IPS-NIHi11 (cell line): ENCODE measurements at regions not wholly inside any gene's neighbourhood (a gene's known extent, or its start where the extent isn't known, plus 50 kb on each side); places are given as distances from the start of the nearest gene placed in this dataset.

Experiments used
- DNase-seq: peaks from one replicate; pipeline ENCODE4 v3.0.0; 2012; ENCODE audit warnings: mixed read lengths, low spot score

DNA sequence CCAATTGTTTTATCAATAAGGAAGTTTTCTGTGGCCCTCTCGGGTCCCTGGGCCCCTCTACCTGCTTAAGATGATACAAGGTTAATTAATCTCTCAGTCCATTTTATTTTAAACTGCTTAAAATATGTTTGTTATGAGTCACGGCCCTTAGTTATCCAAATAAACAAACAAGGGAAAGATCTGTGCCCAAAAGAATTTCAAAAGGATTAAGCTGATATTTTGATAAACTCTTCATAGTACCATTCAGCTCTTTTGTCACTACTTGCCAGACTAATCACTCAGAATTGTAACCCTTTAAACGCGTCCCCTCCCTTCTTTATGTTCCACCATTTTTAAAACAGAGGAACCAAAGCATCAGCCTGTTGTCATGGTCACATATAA, 144.7 kb upstream of the STK17B start:
- DNase-seq = no peak

DNA sequence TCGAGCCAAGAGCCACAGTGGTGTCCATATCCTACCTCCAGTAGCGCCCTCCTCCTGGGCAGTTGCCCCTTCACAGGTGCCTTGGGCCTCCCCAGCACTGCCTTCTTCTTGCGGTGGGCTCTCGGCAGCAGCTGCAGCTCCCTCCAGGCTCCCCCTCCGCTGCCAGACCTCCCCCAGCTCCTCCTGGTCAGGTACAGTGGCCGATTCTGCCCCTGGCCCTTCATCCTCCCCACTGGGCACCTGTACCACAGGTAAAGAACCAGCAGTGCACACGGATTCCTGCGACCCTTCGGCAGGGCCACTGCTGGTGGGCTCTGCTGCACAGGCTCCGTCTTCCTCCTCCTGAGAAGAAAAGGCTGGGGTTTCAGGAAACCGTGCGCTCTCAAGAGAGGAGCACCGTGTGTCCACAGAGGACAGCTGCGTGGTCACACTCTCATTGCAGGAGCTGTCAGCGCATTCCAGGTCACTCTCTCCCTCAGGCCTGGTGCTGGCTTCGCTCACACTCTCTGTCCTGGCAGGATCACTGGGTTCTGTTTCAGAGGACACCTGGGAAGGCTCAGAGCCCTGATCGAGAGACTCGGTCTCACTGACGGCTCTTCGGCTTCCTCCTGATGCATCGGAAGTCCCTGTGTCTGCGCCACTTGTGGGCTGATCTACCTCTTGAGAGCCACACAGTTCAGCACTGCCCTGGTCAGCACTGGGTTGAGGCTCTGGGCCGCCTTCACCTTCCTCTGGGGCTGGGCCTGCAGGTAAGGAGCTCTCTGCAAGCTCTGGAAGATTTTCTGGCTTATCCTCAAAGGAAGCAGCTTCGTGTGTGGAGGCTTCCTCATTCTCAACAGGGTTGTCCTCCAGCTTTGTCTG, 147.4 kb upstream of the STK17B start:
- DNase-seq = no peak

DNA sequence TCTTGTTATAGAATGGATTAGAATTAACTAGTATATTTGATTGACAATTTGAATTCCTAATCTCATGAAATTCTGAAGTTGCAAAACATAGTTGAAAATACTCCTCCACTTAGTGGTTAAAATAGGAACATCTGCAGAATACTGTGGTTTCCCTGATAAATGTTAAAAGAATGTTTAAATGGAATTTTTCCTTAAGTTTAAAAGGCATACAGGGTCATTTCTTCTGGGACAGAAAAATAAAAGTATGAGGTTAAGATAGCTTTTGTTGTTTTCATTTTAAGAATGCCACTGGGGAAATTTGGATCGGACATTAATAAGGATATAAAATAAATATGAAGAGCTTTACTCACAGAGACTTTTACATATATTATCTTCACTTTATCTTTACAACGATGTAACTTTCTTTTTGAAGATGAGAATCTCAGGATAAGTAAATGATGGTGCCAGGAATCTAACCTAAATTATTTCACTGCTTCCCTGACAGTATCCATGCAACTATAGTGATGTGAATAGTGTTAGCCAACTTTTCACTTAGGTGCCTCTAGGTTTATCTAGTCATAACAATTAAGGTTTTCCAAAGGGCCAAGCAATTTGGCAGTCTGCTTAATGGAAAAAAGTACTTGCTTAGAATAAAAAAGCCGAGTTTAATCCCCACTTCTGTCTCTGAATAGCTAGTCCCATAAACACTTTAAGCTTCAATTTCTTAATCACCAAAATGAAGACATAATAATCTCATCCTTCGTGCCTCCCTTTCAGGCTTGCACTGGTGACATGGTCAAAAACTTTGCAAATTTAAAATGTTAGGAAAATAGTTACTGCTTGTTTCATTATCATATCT, 151.8 kb upstream of the STK17B start:
- no peak for DNase-seq

DNA sequence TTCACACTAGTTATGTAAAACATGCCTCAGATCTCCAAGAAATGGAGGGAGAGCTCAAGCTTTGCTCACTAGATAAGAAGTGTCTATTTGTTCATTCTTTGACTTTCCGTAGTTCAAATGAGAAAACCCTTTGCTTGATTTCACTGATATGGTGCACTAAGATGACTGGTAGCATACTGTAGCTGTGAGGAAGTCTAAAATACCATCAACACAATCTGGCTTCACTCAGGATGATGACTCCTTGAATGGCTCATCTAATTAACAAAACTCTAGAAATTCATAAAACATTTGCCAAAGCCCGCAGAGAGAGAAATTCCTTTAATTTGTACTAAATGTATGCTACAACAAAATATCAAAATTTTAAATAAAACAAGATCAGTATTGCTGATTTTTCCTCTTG, 152.8 kb upstream of the STK17B start:
- no peak for DNase-seq

DNA sequence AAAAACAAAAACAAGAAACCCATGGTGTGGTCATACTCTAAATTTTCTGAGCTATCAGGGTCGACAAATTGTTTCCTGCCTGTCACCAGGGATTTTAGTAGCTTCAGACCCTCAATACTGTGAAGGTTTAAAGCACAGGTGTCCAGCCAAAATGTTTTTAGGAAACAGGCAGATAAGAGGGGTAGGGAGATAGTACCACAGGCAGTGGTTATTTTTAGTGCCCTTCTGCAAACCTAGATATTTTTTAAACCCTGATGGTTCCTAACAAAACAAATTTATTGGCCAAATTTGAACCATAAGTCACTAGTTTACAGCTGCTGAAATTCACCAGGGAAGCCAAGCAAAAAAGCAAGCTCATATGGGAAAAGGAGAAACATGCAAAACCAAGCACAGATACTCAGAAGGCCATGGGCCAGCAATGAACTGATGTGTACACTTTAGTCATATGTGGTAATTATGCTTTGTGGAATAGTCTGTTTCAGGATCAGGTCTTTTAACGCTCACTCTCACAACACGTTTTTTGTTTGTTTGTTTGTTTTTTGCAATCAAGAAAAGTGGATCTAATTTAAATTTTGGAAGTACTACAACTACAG, 156.8 kb upstream of the STK17B start:
- no peak for DNase-seq

DNA sequence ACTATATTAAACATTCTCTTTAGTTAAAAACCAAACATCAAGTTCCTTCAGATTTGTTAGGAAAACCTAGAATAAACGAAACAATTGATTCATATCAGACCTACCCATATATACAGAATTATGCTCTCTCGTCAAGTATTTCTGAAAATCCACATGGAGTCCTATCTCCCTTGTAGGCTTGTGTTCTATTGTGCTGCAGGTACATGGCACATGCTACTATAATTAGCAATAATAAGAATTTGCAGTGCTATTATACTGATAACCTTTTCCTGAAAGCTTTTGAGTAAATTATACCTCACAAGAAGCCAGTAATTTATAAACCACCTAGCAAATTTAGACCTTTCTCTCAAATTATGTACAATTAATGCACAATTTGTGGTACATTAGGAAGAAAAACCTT, 158.6 kb upstream of the STK17B start:
- no peak for DNase-seq

DNA sequence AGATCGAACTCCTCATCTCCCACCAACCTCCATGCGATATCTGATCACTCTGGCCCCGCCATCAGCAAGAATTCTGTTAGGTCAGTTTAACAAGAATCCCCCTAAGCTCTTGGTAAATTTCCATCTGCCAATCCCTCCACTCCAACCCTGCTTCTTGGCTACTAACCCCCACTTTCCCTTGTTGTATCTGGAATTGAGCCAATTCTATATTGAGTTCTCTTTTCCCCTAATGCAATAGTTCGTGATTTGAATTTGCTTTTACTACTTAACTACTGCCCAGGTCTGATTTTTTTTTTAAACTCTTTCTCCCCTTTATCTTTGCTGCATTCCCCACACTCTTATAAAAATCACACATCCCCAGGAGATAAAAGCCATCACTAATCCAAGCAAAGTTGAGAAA, 159.3 kb upstream of the STK17B start:
- no peak for DNase-seq

DNA sequence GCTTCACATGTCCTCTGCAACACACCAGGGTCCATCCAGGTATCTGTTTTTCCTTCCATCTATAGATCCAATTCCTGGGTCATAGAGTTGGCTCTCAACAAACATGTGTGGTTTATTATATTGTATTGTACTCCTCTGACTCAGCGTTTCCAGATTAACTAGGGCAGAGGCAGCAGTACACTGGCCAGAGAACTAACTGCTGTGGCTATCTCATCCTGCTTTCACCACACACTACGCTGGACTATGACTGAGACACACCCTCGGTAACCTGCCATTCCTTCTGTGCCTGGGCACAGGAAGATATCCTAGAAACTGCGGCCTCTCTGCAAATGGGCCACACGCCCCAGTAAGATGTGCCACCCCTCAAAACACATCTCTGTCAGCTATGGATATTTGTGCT, 159.8 kb upstream of the STK17B start:
- DNase-seq = no peak

DNA sequence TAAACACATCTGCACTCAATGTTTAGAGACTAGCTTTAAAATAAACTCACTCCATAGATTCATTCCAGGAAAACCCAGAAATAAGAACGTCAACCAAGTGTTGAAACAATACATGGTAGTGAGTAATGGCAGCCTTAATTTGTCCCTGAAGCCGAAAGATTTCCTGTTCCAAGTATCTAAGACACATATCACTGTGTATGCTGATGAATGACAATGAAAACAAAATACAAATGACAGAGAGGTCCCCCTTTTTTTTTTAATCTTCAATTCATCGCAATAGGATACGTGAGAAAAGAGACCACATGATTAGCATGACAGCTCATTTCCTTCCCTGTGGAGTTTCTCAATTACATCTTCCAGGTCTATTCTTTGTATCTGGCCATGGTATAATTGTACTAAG, 160.5 kb upstream of the STK17B start:
- no peak for DNase-seq

DNA sequence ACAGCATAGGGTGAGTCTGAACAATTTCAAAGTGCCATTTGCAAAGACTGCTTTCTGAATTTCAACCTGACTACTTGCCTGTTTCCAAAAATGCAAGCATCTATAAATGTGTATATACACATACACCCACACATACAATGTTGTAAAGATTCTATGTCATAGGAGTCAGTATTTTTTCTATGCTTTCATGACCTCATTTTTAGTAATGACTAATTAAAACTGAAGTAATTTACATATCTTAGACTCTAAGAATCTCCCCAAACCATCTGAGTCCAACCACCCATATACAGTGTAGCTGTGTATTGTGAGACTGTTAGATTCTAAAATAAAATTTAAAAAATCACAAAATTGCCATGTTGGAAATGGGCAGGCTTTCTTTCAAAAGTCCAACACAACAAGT, 162.0 kb upstream of the STK17B start:
- no peak for DNase-seq

DNA sequence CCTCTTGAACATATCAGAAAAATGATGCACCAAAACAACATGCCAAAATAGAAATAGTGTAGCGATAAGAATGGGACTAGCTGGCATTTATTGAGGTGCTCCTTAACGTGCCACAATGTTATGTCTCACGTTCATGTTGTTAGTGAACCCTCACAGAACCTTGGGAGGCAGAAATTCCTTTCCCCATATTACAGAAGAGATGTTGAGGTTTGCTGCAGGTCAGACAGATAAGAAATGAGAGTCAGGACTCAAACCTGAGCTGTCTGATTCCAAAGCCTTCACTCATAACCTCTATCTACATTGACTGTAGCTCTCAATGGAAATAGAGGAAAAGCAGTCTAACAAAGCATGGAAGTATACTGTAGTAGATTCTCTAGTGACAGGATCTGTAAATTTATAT, 163.3 kb upstream of the STK17B start:
- DNase-seq = no peak

DNA sequence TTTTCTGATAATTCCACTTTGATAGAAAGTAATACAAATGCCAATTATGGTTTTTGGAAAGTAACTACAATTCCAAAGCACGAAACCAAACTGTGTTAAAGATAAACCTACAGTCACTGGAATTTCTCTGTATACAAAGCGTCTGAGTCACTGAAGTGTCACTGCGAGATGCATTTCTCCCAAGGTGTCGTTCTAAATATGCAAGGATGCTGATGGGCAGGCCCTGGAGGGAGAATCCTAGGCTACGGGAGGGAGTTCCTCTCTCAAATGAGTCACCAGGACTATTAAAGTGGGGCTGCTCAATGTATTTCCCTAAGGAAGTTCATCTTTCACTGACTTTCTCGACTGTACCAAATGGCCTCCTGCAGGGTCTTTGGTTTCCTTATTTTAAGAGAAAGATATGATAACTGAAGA, 163.8 kb upstream of the STK17B start:
- DNase-seq = peak; percentile 28

DNA sequence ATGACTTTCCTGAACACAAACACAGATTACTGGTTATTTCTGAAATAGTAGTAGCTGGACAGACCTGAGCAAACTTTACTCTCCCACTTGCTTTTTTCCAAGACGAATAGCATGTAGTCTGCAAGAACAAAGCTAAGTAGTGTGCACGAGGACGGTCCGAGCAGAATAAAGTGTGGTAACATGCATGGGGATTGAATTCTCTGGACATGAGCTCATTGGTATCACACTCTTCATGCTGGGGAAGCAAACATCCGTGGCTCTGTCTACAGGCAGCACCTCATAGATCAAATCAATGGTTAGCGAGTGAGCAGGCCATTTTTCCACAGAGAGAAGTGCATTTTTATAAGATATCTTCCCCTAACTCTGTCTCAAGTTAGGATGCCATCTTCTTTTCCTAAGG, 164.8 kb upstream of the STK17B start:
- DNase-seq = no peak

DNA sequence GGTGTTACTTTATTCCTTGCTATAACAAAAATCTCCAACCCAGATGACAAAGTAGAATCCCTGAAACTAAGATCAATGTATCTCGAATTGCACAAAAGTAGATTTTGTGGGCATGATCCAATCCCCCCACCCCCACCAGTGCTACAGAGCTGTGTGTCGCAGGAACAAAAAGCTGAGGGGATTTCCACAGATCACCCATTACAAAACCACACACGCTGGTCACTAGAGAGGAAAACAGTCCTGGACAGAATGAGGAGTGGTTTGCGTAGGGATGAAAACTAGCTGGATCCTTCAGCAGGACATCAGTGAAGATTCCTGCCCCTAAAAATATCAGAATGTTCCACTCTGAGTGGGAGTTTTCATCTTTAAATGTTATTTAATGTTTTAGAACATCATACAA, 165.3 kb upstream of the STK17B start:
- no peak for DNase-seq

DNA sequence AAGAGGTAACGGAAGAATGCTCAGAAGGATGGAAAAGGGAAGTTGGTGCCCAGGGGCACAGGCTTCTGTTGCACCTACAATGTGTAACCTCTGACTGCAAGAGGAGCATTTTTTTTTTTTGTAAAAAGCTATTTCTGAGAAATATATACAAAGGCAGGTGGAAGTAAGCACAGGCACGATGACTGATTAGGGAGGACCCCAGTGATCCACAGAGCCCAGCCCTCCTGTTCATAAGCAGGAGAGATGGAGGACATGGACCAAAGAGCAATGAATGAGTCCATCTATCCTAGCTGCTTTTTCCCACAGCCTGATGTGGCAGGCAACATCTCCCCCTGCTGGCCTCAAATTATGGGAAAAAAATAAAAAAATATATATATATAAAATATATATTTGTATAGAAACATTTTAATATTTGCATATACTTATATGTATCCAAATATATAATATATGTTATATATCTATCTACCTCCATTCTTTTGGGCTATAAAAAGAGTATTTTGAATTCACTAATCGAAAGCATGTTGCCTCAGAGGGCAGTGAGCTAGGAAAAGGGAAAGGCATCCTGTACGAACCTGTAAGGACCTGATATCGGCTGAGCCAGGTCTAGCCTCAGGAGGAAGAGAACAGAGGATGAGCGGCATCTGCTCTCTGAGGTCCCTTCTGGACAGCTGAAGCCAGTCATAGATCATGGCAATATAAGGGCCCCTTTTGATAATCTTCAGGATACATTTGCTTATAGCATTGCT, 166.0 kb upstream of the STK17B start:
- DNase-seq = peak; percentile 54

DNA sequence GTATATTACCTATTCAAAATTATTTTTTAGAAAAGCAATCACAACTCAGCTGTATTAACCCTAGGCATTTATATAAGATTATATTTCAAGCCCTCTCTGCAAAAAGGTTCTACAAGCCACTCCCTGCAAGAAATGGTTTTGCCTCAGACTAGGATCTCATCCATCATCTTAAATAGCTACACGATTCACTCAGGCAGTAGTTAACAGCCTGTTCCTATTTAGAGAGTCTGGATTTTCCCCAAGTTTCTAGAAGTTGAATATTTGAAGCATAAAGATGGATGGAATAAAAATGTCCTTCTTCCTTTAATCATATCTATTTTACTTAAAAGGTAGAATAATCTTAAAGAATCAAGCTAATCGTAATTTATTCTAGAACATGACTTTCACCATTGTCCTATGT, 167.1 kb upstream of the STK17B start:
- no peak for DNase-seq

DNA sequence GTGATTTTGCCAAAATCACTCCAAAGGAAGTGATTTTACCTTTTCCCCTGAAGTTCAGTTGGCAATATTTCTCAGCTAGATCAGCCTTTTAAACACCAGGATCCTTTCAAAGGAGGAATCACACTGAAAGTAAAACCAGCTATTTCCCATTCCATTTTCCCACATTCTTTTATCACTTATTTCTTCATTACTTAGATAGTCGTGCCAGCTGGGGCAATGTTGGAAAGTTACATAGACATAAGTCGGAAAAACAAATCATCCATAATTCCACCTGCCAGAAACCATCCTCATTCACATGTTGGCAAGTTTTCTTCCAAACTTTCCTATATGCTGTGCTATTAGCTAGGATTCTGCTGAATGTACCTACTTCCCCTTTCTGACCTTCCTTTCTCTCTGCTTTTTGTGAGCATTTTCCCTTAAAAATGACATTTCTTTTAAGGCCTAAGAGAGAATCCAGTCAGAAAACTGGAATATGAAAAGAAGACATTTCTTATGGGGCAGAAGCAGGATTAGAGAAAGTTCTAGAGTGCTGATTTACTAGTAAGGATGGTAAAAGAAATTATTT, 170.0 kb upstream of the STK17B start:
- DNase-seq = no peak

DNA sequence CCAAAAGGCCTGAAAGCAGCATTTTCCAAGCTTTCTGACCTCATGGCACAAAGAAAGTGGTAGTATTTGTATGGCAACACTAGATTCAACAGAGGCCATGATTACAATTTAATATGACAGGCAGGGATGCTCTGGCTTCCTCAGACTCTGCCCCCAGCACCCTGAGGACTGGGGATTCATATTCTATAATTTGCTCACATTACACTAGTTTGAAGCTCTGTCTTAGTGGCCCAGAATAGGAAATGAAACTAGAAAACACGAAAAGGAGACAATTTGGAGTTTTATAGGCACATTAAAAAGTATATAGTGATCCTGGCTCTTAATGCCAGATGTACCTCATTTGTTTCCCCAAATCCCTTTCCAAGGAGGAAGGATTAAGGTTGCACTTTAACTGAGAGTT, 173.0 kb upstream of the STK17B start:
- DNase-seq = no peak

DNA sequence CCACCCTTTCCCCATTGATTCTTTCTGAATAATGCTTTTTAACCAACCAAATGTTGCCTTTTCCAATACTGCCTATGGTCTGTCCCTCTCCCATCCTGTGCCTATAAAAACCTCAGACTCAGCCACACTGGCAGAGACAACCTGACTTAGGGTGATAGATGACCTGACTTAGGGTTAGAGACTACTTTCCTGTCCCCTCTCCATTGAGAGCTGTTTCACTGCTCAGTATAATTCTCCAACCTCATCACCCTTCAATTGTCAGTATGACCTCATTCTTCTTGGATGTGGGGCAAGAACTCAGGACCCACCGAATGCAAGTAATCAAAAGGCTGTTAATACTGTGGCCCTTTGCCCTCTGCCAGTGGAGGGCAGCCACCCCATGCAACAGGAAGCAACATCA, 182.3 kb upstream of the STK17B start:
- no peak for DNase-seq

DNA sequence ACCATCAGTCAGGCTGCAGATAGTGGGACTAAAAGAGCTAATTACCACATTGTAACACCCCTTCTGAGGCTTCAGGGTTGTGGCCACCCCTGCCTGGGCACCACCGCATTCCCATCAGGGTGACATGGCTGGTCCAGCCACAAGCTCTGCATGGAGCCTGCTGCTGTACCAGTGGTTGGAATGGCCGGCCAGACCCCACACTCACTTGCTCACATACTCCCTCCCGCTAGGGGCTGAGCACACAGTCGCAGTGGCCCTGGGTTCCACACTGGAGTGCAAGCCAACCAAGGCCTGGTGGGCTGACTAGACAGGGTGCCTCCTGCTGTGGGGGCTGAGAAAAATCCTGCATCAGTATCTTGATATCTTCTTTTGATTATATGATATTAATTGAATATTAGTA, 182.8 kb upstream of the STK17B start:
- DNase-seq = no peak

DNA sequence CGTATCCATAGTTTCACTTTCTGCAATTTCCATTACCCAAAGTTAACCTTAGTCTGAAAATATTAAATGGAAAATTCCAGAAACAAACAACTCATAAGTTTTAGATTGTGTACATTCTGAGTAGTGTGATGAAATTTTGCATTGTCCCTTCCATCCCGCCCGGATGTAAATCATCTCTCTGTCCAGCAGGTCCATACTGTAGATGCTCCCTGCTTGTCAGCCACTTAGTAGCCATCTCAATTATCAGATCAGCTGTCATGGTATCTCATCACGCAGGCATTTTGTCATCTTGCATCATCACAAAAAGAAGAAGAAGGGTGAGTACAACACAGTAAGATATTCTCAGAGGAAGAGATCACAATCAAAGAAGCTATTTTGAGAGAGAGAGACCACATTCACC, 185.0 kb upstream of the STK17B start:
- DNase-seq = no peak

DNA sequence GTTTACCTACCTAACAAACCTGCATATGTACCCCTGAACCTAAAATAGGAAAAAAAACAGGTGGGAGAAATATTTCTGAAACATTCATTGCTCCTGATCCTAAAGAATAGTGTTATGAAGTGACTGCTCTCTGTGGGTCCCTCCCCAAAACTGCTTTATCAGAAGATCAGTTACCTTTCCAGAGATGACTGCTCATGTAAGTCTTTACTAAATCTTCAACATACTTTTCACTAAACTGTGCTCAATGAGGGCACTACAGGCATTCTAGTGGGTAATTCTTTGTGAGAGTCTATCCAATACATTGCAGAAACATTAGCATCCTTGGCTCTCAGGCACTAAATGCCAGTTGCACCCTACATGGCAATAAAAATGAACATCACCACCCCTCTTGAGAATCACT, 189.3 kb upstream of the STK17B start:
- DNase-seq = no peak
